ENCODE measurements at regions not wholly inside any gene's neighbourhood (a gene's known extent, or its start where the extent isn't known, plus 50 kb on each side); places are given as distances from the start of the nearest gene placed in this dataset.

GRCh38 chr12:98074286-98074685 lies 441.1 kb upstream of the TMPO start:
- DNase-seq (ENCODE audit: insufficient read length, low spot score), result no peak
- no peak for FAIRE-seq
- no peak for TF ChIP-seq CTCF (IDR thresholded peaks at IDR 0.05; ENCODE audit: insufficient read depth, missing control alignments)

GRCh38 chr12:98084391-98084790 lies 431.0 kb upstream of the TMPO start:
- TF ChIP-seq CTCF (IDR thresholded peaks at IDR 0.05; ENCODE audit: insufficient read depth, missing control alignments), result no peak
- no peak for FAIRE-seq
- DNase-seq (ENCODE audit: insufficient read length, low spot score), result no peak

- FAIRE-seq (no peak), DNase-seq (ENCODE audit: insufficient read length, low spot score) (no peak)
- no peak for TF ChIP-seq CTCF (IDR thresholded peaks at IDR 0.05; ENCODE audit: insufficient read depth, missing control alignments)
Observed at GRCh38 chr12:98085046-98085755, 430.2 kb upstream of the TMPO start.

DNA sequence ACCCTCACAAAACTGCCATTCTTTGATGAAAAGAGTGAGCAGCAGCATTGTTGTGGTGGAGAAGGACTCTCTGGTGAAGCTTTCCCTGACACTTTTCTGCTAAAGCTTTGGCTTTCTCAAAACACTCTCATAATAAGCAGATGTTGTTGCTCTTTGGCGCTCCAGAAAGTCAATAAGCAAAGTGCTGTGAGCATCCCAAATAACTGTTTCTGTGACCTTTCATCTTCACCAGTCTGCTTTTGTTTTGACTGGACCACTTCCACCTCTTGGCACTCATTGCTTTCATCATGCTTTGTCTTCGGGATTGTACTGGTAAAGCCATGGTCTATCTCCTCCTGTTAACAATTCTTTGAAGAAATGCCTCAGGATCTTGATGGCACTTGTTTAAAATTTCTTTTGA lies 424.7 kb upstream of the TMPO start:
- FAIRE-seq (no peak), DNase-seq (ENCODE audit: insufficient read length, low spot score) (no peak)

GRCh38 chr12:98096436-98096835 lies 419.0 kb upstream of the TMPO start:
- FAIRE-seq (no peak), DNase-seq (ENCODE audit: insufficient read length, low spot score) (no peak)

More for the DNA sequence above, 424.7 kb upstream of the TMPO start:
- TF ChIP-seq CTCF (IDR thresholded peaks at IDR 0.05; ENCODE audit: insufficient read depth, missing control alignments), result no peak

DNA sequence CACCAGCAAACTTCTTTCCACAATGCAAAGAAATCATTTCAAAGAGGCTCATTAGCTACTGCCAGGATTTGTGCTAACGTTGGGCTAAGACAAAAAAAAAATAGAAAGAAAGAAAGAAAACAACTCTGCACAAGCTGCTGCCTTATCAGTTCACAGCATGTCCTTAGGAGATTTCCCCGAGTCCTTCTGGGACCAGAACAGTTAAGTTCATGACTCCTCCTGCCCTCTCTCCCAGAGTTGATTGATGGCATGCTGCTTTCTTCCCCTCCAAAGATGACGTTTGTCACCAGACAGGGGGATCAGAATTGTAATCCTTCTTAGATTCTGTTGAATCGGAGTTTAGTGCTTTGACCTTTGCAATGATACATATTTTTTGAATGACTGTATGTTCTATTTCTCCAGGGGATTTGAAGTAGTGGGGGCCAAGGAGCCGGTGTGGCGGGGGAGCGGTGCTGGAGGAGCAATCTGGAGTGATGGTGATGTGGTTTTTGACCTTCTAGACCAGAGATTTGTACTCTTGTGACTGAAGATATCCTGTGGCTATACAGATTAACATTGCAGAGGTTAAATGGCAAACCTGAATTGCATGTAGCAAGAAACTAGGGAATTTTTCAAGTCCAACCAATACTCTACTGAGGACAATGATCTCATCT lies 409.2 kb upstream of the TMPO start:
- TF ChIP-seq CTCF (IDR thresholded peaks at IDR 0.05; ENCODE audit: insufficient read depth, missing control alignments), result no peak
- DNase-seq (ENCODE audit: insufficient read length, low spot score) (no peak), FAIRE-seq (no peak)

More at GRCh38 chr12:98096436-98096835, 419.0 kb upstream of the TMPO start:
- TF ChIP-seq CTCF (IDR thresholded peaks at IDR 0.05; ENCODE audit: insufficient read depth, missing control alignments), result no peak

DNA sequence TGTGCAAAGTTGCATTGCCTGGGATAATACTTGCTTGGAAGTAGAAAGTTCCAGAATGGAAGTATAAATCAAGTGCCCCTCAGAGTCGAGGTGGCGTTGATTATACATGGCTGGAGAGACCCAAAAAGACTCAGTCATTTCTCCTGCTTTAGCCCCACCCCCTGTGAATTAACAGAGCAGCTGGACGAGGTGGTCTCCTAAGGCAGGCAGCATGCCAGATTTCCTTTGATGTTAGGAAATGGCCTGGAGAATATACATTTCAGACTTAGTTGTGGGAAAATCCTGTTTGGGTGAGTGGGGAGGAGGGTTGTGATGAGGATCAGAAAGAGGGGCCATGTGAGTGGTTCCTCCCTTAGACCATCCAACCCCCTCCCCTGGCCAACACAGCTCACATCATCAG lies 406.1 kb upstream of the TMPO start:
- FAIRE-seq (no peak), DNase-seq (ENCODE audit: insufficient read length, low spot score) (no peak)
- TF ChIP-seq CTCF (IDR thresholded peaks at IDR 0.05; ENCODE audit: insufficient read depth, missing control alignments), result no peak
